OCI-LY7 (cell line): ENCODE measurements at regions not wholly inside any gene's neighbourhood (a gene's known extent, or its start where the extent isn't known, plus 50 kb on each side); places are given as distances from the start of the nearest gene placed in this dataset.

Experiments
- BruUV-seq: library from RNA; stranded (reverse); fragments of 400-500 nt; replicated peaks from 2 replicates; lab custom pipeline; 2021; lab: Mats Ljungman, UMichigan
- CTCF ChIA-PET: fragments of 300-600 bp; sonication (Branson Sonifier 250); formaldehyde crosslinking; loops from one replicate; lab custom pipeline; 2022; ENCODE audit warnings: antibody characterized with exemption; ENCODE audit not compliant: unreplicated experiment; lab: Charles Lee
- POLR2A ChIA-PET: fragments of 300-600 bp; sonication (Branson Sonifier 250); formaldehyde crosslinking; loops from one replicate; lab custom pipeline; 2022; ENCODE audit warnings: antibody characterized with exemption; lab: Charles Lee
- DNase-seq: peaks from one replicate; pipeline ENCODE4 v3.0.0-alpha.2; 2015; ENCODE audit warnings: low spot score
- H2AFZ ChIP-seq: fragments of 200-600 bp; sonication (generic), shearing (Covaris generic); 2 replicates; pipeline ENCODE4 v1.6.1; 2014; ENCODE audit warnings: mild to moderate bottlenecking, antibody characterized with exemption, low read length, moderate library complexity
- H3K27ac ChIP-seq: fragments of 200-600 bp; sonication (generic); 2 replicates; pipeline ENCODE4 v1.5.1; 2014; ENCODE audit warnings: mixed run types, low read depth, mild to moderate bottlenecking, moderate library complexity, low read length, inconsistent platforms; ENCODE audit not compliant: poor library complexity, severe bottlenecking
- H3K36me3 ChIP-seq: fragments of 200-600 bp; sonication (generic); 2 replicates; pipeline ENCODE4 v1.6.1; 2014; ENCODE audit warnings: mild to moderate bottlenecking, antibody characterized with exemption, low read length, moderate library complexity, mixed read lengths; ENCODE audit not compliant: insufficient read depth
- H3K4me1 ChIP-seq: fragments of 200-600 bp; sonication (generic); 2 replicates; pipeline ENCODE4 v1.5.1; 2014; ENCODE audit warnings: mild to moderate bottlenecking, low read length; ENCODE audit not compliant: insufficient read depth, poor library complexity, severe bottlenecking
- H3K4me2 ChIP-seq: fragments of 200-600 bp; sonication (generic); 2 replicates; pipeline ENCODE4 v1.6.1; 2014; ENCODE audit warnings: mild to moderate bottlenecking, low read length
- H3K4me3 ChIP-seq: fragments of 200-600 bp; sonication (generic); 2 replicates; pipeline ENCODE4 v1.5.1; 2014; ENCODE audit warnings: mild to moderate bottlenecking, low read depth, low read length; ENCODE audit not compliant: poor library complexity, severe bottlenecking
- H3K79me2 ChIP-seq: fragments of 200-600 bp; sonication (generic); 2 replicates; pipeline ENCODE4 v1.6.1; 2016; ENCODE audit warnings: low read depth, mild to moderate bottlenecking, low read length, moderate library complexity, mixed read lengths; ENCODE audit not compliant: insufficient read depth
- H3K9me2 ChIP-seq: fragments of 200-600 bp; sonication (generic); 2 replicates; pipeline ENCODE4 v1.6.1; 2016; ENCODE audit warnings: mild to moderate bottlenecking, low read length, mixed read lengths; ENCODE audit not compliant: insufficient read depth
- H3K9me3 ChIP-seq: fragments of 200-600 bp; sonication (generic); 2 replicates; pipeline ENCODE4 v1.6.1; 2014; ENCODE audit warnings: mild to moderate bottlenecking, mixed run types, low read length, mixed read lengths
- H4K20me1 ChIP-seq: fragments of 200-600 bp; sonication (generic); 2 replicates; pipeline ENCODE4 v1.6.1; 2014; ENCODE audit warnings: mild to moderate bottlenecking, antibody characterized with exemption, low read length, moderate library complexity, mixed read lengths; ENCODE audit not compliant: insufficient read depth
- CTCF ChIP-seq: fragments of 200-600 bp; sonication (generic); conservative IDR thresholded peaks from 2 replicates; pipeline ENCODE4 v1.5.1; 2014; ENCODE audit warnings: mild to moderate bottlenecking, antibody characterized with exemption, low read length, moderate library complexity, mixed read lengths
- EZH2phosphoT487 ChIP-seq: fragments of 200-600 bp; sonication (generic); IDR thresholded peaks from 2 replicates; pipeline ENCODE4 v1.6.1; 2018; ENCODE audit warnings: low read depth, borderline replicate concordance, mild to moderate bottlenecking, mixed run types, antibody characterized with exemption, low read length, moderate library complexity, mixed read lengths
- intact Hi-C: fragments of 100-400 bp; cut with micrococcal nuclease; formaldehyde crosslinking; loops from one replicate; pipeline ENCODE4 v1.10.0; 2022; ENCODE audit not compliant: unreplicated experiment

GRCh38 chr14:34258318-34258717 lies 203.7 kb downstream of the SPTSSA start:
- no peaks in the 10 kb centered on the region for H3K9me3 ChIP-seq
- H3K9me2 ChIP-seq, result no peaks in the 10 kb centered on the region
- TF ChIP-seq CTCF, result no peak
- no peak for TF ChIP-seq EZH2phosphoT487
- no peaks in the 10 kb centered on the region for H3K79me2 ChIP-seq
- no peak overlapping the region for H3K27ac ChIP-seq
- no peak overlapping the region for H2AFZ ChIP-seq
- H3K36me3 ChIP-seq, result no peaks in the 10 kb centered on the region
- intact Hi-C loops, result no loop called here
- no peak overlapping the region for H3K4me3 ChIP-seq
- no peak for DNase-seq
- BruUV-seq, result no TSS peak
- CTCF ChIA-PET, result no interaction called here
- H3K4me1 ChIP-seq, result no peaks in the 10 kb centered on the region
- no peak overlapping the region for H3K4me2 ChIP-seq
- no peaks in the 10 kb centered on the region for H4K20me1 ChIP-seq
- POLR2A ChIA-PET, result no interaction called here

GRCh38 chr14:34257505-34257904 lies 204.5 kb downstream of the SPTSSA start:
- H2AFZ ChIP-seq, result no peak overlapping the region
- H3K4me2 ChIP-seq, result no peak overlapping the region
- POLR2A ChIA-PET, result no interaction called here

GRCh38 chr14:34256223-34256622 lies 205.8 kb downstream of the SPTSSA start:
- Histone ChIP-seq H3K36me3 (no peaks in the 10 kb centered on the region), H3K4me1 (no peaks in the 10 kb centered on the region), H3K27ac (no peak overlapping the region), H3K4me2 (no peak overlapping the region), H3K9me3 (no peaks in the 10 kb centered on the region), H2AFZ (no peak overlapping the region), H3K79me2 (no peaks in the 10 kb centered on the region), H3K9me2 (no peaks in the 10 kb centered on the region), H4K20me1 (no peaks in the 10 kb centered on the region), H3K4me3 (no peak overlapping the region)
- intact Hi-C loops, result no loop called here
- DNase-seq, result no peak
- ChIA-PET CTCF (no interaction called here), POLR2A (interaction anchor here (0.7 kb wide), 1 partner anchor 1207 kb away, joined by 3 read pairs; no protein-coding TSS in a partner anchor)
- no peak for TF ChIP-seq CTCF
- no peak for TF ChIP-seq EZH2phosphoT487
- no TSS peak for BruUV-seq

More at GRCh38 chr14:34257505-34257904, 204.5 kb downstream of the SPTSSA start:
- CTCF ChIA-PET, result no interaction called here
- Histone ChIP-seq H3K9me3 (no peaks in the 10 kb centered on the region), H4K20me1 (no peaks in the 10 kb centered on the region), H3K4me1 (no peaks in the 10 kb centered on the region), H3K9me2 (no peaks in the 10 kb centered on the region), H3K4me3 (no peak overlapping the region), H3K79me2 (no peaks in the 10 kb centered on the region), H3K36me3 (no peaks in the 10 kb centered on the region), H3K27ac (no peak overlapping the region)
- TF ChIP-seq CTCF, result no peak
- intact Hi-C loops, result no loop called here
- no peak for DNase-seq
- BruUV-seq, result no TSS peak
